ENCODE measurements at regions not wholly inside any gene's neighbourhood (a gene's known extent, or its start where the extent isn't known, plus 50 kb on each side); places are given as distances from the start of the nearest gene placed in this dataset.
"Not testable (repeated sequence)": the region's sequence is repeated elsewhere in the genome, so short reads cannot be mapped to it uniquely, and the experiment has no call there.

DNA sequence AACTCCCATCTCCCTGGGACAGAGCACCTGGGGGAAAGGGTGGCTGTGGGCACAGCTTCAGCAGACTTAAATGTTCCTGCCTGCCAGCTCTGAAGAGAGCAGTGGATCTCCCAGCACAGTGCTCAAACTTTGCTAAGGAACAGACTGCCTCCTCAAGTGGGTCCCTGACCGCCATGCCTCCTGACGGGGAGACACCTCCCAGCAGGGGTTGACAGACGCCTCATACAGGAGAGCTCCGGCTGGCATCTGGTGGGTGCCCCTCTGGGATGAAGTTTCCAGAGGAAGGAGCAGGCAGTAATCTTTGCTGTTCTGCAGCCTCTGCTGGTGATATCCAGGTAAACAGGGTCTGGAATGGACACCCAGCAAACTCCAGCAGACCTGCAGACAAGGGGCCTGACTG lies 206.9 kb upstream of the NUDT10 start:
- DNase-seq (ENCODE audit: missing footprints); intact Hi-C loops (cut with DNase I); ATAC-seq: not testable (repeated sequence)

- intact Hi-C loops (cut with DNase I) = no loop called here
- DNase-seq (ENCODE audit: missing footprints) (no peak), ATAC-seq (no peak)
Observed at GRCh38 chrX:51144828-51145442, 187.7 kb upstream of the NUDT10 start.

GRCh38 chrX:51148848-51149247 lies 183.8 kb upstream of the NUDT10 start:
- no peak for ATAC-seq
- intact Hi-C loops (cut with DNase I) = no loop called here
- DNase-seq (ENCODE audit: missing footprints) = no peak

DNA sequence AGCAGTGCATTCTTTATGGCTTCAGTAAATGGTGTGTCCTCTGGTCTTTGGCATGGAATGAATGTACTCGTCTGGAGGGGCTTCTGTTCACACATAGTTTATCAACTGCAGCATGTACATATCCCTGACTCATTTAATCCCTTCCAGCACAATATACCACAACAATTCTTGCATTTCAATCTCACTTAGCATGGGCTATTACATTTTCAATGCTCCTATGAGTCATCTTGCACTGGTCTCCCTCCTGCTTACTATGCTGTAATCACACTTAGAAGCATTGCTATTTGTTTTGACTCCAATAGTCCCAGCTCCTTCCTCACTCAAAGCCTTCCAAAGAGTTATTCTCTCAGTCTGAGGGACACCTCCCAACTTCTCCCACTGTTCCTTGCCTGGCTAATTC lies 180.9 kb upstream of the NUDT10 start:
- DNase-seq (ENCODE audit: missing footprints) (no peak), ATAC-seq (no peak)
- intact Hi-C loops (cut with DNase I) = no loop called here

- no peak for DNase-seq (ENCODE audit: missing footprints)
- intact Hi-C loops (cut with DNase I) = no loop called here
- ATAC-seq = no peak
Observed at GRCh38 chrX:51155157-51155556, 177.5 kb upstream of the NUDT10 start.

- intact Hi-C loops (cut with DNase I) = no loop called here
- ATAC-seq = no peak
- DNase-seq (ENCODE audit: missing footprints) = no peak
Observed at GRCh38 chrX:51155566-51155965, 177.1 kb upstream of the NUDT10 start.

GRCh38 chrX:51158231-51158630 lies 174.4 kb upstream of the NUDT10 start:
- intact Hi-C loops (cut with DNase I) = no loop called here
- DNase-seq (ENCODE audit: missing footprints) = no peak
- ATAC-seq = no peak

- ATAC-seq; DNase-seq (ENCODE audit: missing footprints); intact Hi-C loops (cut with DNase I): not testable (repeated sequence)
Observed at GRCh38 chrX:51159378-51159777, 173.2 kb upstream of the NUDT10 start.

DNA sequence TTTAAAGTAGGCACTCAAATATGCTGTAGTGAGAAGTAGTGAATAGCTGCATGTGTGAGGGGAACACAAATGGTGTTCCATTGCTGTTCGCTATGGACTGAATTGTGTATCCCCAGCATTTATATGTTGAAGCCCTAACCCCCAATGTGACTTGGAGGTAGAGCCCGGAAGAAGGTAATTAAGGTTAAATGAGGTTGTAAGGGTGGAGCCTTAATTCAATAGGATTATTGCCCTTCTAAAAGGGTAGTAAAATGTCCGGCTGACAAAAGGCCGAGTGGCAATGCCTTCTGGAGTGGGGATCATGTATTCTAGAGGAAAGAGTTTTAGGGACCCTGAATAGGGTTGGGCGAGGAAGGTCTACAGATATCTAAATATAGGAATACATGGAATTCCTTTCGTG lies 168.9 kb upstream of the NUDT10 start:
- DNase-seq (ENCODE audit: missing footprints) = no peak
- no peak for ATAC-seq
- intact Hi-C loops (cut with DNase I) = no loop called here

DNA sequence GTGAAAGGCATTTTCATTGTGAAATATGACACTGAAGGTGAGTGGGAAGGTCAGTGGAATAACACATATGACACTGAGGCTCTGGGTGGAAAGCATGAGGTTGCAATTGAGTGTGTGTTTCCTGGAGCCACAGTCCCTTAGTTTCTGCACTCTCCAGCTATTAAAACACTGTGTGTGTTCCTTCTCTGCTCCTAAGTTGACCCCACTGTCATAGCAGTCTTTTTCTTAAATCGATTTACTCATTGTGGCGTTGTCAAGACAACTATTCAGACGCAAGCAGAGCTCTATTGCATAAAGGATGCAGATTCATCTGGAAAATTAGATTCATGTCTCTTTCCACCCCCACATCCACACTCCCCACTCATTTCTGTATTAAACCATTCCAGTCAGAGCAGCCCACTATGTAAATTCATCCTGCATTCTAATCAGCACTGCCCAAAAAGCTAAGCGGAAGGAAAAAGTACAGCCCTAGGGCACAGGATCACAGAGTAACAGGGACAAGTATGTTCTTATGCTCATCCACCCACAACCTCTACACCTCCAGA lies 154.2 kb upstream of the NUDT10 start:
- ATAC-seq; intact Hi-C loops (cut with DNase I); DNase-seq (ENCODE audit: missing footprints): not testable (repeated sequence)

DNA sequence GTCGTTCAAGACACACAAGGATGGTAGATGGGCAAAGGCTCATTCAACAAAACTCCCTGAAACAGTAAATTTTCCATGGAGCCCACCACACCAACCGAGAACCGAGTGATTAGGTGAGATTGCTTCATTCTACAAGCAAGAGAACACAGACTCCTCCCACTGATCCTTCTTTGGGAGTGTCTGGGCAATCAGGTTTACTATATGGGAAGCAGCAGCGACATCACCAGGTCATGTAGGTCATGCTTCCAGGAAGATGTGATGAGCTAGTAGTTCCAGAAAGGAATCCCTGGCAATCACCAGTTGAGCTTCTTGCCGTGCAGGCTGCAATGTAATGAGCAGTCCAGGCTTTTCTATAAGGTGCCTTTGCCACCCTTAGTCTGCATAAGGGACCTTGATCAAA lies 152.8 kb upstream of the NUDT10 start:
- DNase-seq (ENCODE audit: missing footprints); intact Hi-C loops (cut with DNase I); ATAC-seq: not testable (repeated sequence)

- ATAC-seq (no peak), DNase-seq (ENCODE audit: missing footprints) (no peak)
- intact Hi-C loops (cut with DNase I) = no loop called here
Observed at GRCh38 chrX:51182545-51182944, 150.1 kb upstream of the NUDT10 start.

- intact Hi-C loops (cut with DNase I) = no loop called here
- ATAC-seq = no peak
Observed at GRCh38 chrX:51192104-51192503, 140.5 kb upstream of the NUDT10 start.

GRCh38 chrX:51215266-51215665 lies 117.4 kb upstream of the NUDT10 start:
- DNase-seq (ENCODE audit: missing footprints) (no peak), ATAC-seq (no peak)
- intact Hi-C loops (cut with DNase I) = no loop called here

More at GRCh38 chrX:51192104-51192503, 140.5 kb upstream of the NUDT10 start:
- DNase-seq (ENCODE audit: missing footprints) = no peak

DNA sequence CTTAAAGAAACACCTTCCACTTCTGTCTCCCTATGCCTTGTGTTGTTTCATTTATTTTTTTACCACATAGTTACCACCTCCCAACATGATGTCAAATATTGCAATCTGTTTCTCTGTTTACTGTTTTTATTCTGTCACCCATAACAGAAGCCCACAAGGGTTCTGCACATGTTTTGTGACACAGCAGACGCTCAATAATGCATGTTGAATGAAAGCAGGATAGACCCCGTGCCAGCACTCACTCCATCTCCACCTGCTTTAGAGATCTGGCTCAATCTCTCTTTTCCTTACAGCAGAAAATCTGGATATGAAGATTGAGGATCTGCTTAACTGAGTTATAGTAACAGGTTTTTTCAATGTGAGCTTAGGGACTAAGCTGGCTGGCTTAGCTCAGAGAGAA lies 116.8 kb upstream of the NUDT10 start:
- no peak for DNase-seq (ENCODE audit: missing footprints)
- intact Hi-C loops (cut with DNase I) = no loop called here
- no peak for ATAC-seq

GRCh38 chrX:51242212-51242611 lies 90.4 kb upstream of the NUDT10 start:
- DNase-seq (ENCODE audit: missing footprints) (no peak), ATAC-seq (no peak)
- intact Hi-C loops (cut with DNase I) = no loop called here

- ATAC-seq = no peak
- intact Hi-C loops (cut with DNase I) = no loop called here
- no peak for DNase-seq (ENCODE audit: missing footprints)
Observed at GRCh38 chrX:51257490-51257889, 75.1 kb upstream of the NUDT10 start.

- DNase-seq (ENCODE audit: missing footprints); ATAC-seq; intact Hi-C loops (cut with DNase I): not testable (repeated sequence)
Observed at GRCh38 chrX:51262271-51262670, 70.4 kb upstream of the NUDT10 start.

DNA sequence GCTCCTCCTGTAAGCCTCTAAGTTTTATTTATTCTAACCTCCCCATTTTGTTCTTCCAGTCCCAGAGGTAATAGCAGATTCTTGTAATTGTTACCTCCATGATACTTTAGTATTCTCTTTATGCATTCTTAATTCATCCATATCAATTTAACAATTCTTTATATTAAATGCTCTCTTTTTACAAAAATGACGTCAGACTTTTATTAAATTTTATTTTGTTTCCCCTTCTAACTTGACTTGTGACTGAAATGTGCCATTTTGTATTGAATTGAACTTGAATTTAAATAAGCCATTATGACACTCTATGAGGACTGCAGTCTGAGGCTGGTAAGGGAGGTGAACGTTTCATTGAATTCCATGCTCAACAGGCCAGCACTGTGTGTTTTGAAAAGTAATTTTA lies 60.0 kb upstream of the NUDT10 start:
- intact Hi-C loops (cut with DNase I) = no loop called here
- ATAC-seq (no peak), DNase-seq (ENCODE audit: missing footprints) (no peak)

DNA sequence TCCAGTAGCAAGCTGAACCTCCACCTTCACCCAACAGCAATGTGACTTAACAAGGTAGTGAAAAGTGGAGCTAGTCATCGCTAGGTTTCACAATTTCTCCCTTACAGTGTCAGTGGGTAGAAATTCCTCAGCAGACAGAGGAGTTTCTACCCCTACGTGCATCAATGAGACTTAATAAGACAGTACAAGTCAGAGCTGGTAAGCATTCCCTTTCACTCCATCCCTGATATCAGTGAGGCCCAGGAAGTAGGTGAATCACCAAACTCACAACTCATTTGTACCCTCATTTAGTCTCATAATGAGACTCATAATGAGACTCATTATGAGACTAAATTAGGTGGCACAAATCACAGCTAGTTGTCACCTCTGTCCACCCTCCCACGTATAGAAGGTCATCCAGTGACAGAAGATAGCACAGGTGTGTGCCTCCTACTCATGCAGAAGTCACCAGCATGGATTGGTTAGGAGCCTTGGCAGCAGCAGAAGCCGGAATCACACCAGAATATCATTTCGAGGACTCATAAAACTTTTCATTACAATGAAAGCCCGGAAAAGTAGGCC lies 50.8 kb upstream of the NUDT10 start:
- intact Hi-C loops (cut with DNase I) = no loop called here
- DNase-seq (ENCODE audit: missing footprints) (no peak), ATAC-seq (no peak)

All from Right ventricle myocardium inferior (tissue), 1 donor.